A673 (cell line): ENCODE measurements at regions not wholly inside any gene's neighbourhood (a gene's known extent, or its start where the extent isn't known, plus 50 kb on each side); places are given as distances from the start of the nearest gene placed in this dataset.

ENCODE experiments used
- BruUV-seq: library from RNA; stranded (reverse); fragments of 400-500 nt; replicated peaks from 2 replicates; lab custom pipeline; 2021; lab: Mats Ljungman, UMichigan
- CTCF ChIA-PET: fragments of 300-600 bp; sonication (Branson Sonifier 250); formaldehyde crosslinking; loops from one replicate; lab custom pipeline; 2022; ENCODE audit warnings: antibody characterized with exemption; lab: Charles Lee
- POLR2A ChIA-PET: fragments of 300-600 bp; sonication (Branson Sonifier 250); formaldehyde crosslinking; loops from one replicate; lab custom pipeline; 2022; ENCODE audit warnings: antibody characterized with exemption; ENCODE audit not compliant: low non-redundant PET; lab: Charles Lee
- DNase-seq: peaks from one replicate; pipeline ENCODE4 v3.0.0-alpha.2; 2015; ENCODE audit warnings: low spot score
- H3K27ac ChIP-seq: fragments of 200-600 bp; sonication (generic); 2 replicates; pipeline ENCODE4 v1.5.1; 2016; ENCODE audit warnings: mixed run types, low read depth, mild to moderate bottlenecking, mixed read lengths, antibody characterized with exemption, low read length; ENCODE audit not compliant: poor library complexity, severe bottlenecking
- H3K27me3 ChIP-seq: fragments of 200-600 bp; sonication (generic); replicated peaks from 2 replicates; pipeline ENCODE4 v1.6.1; 2017; ENCODE audit warnings: mixed run types, low read depth, mild to moderate bottlenecking, mixed read lengths, antibody characterized with exemption, low read length; ENCODE audit not compliant: insufficient read depth, poor library complexity
- H3K36me3 ChIP-seq: fragments of 200-600 bp; sonication (generic); 2 replicates; pipeline ENCODE4 v1.6.1; 2016; ENCODE audit warnings: mixed run types, mild to moderate bottlenecking, mixed read lengths, antibody characterized with exemption, low read length; ENCODE audit not compliant: insufficient read depth, poor library complexity, severe bottlenecking
- H3K4me1 ChIP-seq: fragments of 200-600 bp; sonication (generic); 2 replicates; pipeline ENCODE4 v1.6.1; 2017; ENCODE audit warnings: mixed run types, mild to moderate bottlenecking, mixed read lengths, antibody characterized with exemption, low read length; ENCODE audit not compliant: insufficient read depth, poor library complexity, severe bottlenecking
- H3K4me3 ChIP-seq: fragments of 200-600 bp; sonication (generic); 2 replicates; pipeline ENCODE4 v1.5.1; 2016; ENCODE audit warnings: low read depth, mixed run types, mild to moderate bottlenecking, mixed read lengths, low read length; ENCODE audit not compliant: poor library complexity, severe bottlenecking
- H3K9me3 ChIP-seq: fragments of 200-600 bp; sonication (generic); 2 replicates; pipeline ENCODE4 v1.6.1; 2016; ENCODE audit warnings: mixed run types, low read depth, mild to moderate bottlenecking, mixed read lengths, antibody characterized with exemption, low read length; ENCODE audit not compliant: poor library complexity, severe bottlenecking
- EZH2 ChIP-seq: fragments of 200-600 bp; sonication (generic); IDR thresholded peaks from 2 replicates; pipeline ENCODE4 v1.6.1; 2017; ENCODE audit warnings: borderline replicate concordance, low read depth, mild to moderate bottlenecking, mixed read lengths, antibody characterized with exemption, low read length; ENCODE audit not compliant: poor library complexity, severe bottlenecking
- intact Hi-C: fragments of 100-400 bp; cut with micrococcal nuclease; formaldehyde crosslinking; loops from one replicate; pipeline ENCODE4 v1.10.0; 2022; ENCODE audit not compliant: unreplicated experiment
- TF ChIP-seq, protein P1 (sequence below): fragments of 300-800, 200-600 bp; sonication (generic); conservative IDR thresholded peaks from 2 replicates; pipeline ENCODE4 v1.5.1; 2017; ENCODE audit warnings: low read depth, mild to moderate bottlenecking, antibody characterized with exemption, low read length, moderate library complexity, mixed read lengths

DNA sequence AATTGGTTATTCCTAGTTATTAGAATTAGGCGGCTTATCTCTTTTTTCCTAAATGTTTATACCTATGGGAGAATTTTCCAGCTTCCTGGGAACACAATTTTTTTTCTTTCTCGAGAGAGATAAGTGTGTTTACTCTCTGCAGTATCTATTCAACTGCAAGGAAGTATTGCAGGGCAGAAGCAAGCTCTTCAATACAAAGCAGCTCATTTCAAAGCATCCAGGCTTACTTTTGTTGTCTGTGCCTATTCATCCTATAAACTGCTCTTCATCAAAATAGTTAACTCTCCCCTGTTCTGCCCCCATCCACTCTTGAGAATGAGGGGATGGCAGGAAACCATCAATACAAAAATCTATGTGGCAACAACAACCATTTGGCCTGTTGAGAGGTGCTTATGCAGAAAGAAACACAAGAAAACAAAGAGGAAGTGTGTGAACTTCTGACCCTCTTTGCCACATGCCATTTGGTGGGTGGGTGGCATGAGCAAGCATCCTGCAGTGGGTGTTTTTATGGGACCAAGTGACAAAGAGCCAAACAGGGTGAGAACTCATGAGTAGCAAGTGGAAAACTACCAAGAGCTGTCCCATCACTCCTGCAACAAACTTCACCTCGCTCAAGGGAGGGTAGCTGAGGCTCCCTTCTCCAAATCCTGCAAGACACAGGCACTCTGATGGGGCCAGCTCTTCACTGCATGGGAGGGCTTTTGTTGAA, 50.6 kb upstream of the MRPS6 start:
- CTCF ChIA-PET: no interaction called here
- intact Hi-C loops: no loop called here
- Histone ChIP-seq H3K27me3 (no peaks in the 10 kb centered on the region), H3K27ac (no peak overlapping the region), H3K36me3 (no peaks in the 10 kb centered on the region), H3K4me1 (peaks cover 17% of the 10 kb centered on the region), H3K4me3 (no peak overlapping the region), H3K9me3 (no peaks in the 10 kb centered on the region)
- POLR2A ChIA-PET: interaction anchor here (0.6 kb wide), 1 partner anchor 803 kb away, joined by 3 read pairs; no protein-coding TSS in a partner anchor
- peak; percentile 58 for DNase-seq
- TF ChIP-seq EZH2: no peak
- TF ChIP-seq, protein P1, sequence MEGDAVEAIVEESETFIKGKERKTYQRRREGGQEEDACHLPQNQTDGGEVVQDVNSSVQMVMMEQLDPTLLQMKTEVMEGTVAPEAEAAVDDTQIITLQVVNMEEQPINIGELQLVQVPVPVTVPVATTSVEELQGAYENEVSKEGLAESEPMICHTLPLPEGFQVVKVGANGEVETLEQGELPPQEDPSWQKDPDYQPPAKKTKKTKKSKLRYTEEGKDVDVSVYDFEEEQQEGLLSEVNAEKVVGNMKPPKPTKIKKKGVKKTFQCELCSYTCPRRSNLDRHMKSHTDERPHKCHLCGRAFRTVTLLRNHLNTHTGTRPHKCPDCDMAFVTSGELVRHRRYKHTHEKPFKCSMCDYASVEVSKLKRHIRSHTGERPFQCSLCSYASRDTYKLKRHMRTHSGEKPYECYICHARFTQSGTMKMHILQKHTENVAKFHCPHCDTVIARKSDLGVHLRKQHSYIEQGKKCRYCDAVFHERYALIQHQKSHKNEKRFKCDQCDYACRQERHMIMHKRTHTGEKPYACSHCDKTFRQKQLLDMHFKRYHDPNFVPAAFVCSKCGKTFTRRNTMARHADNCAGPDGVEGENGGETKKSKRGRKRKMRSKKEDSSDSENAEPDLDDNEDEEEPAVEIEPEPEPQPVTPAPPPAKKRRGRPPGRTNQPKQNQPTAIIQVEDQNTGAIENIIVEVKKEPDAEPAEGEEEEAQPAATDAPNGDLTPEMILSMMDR: no peak
- BruUV-seq: no TSS peak

DNA sequence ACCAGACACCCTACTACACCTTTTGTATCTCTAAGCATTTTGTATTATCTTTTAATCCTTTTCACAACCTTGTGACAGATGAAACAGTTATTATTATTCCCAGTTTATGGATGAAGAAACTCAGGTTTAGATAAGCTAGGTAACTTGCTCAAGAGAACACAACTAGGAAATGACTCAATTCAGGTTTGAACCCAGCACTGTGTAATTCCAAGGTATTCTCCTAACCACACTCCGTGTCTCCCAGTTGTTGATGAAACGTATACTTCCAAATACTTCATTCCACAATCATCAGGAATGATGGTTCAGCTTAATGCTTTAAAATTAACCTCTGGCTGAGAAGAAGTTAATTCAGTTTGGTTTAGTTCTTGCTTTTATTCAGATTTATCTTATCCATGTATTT, 51.7 kb upstream of the MRPS6 start:
- CTCF ChIA-PET: no interaction called here
- POLR2A ChIA-PET: no interaction called here
- Histone ChIP-seq H3K9me3 (no peaks in the 10 kb centered on the region), H3K27ac (no peak overlapping the region), H3K36me3 (no peaks in the 10 kb centered on the region), H3K4me3 (no peak overlapping the region), H3K4me1 (peaks cover 17% of the 10 kb centered on the region), H3K27me3 (no peaks in the 10 kb centered on the region)
- no TSS peak for BruUV-seq
- no peak for TF ChIP-seq EZH2
- TF ChIP-seq, protein P1: no peak
- no peak for DNase-seq
- intact Hi-C loops: no loop called here

DNA sequence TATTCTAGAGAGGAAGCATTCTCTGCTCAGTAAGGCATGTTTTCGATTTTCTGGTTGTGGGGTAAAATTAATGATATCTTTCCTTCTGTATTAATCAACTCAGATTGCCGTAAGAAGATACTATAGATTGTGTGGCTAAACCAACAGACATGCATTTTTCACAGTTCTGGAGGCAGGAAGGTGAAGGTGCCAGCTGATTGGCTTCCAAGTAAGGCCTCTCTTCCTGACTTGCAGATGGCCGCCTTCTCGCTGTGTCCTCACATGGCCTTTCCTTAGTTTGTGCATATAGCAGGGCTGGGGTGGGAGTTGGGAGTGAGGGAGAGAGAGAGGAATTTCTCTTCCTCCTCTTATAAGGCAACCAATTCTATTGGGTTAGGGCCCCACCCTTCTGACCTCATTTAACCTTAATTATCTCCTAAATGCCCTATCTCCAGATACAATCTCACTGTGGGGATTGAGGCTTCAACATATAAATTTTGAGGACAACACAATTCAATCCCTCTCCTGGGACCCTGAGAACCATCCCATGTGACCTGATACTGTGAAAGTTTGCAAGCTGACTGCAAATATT, 52.3 kb upstream of the MRPS6 start:
- H3K4me3 ChIP-seq: no peak overlapping the region
- H3K27me3 ChIP-seq: no peaks in the 10 kb centered on the region
- no peaks in the 10 kb centered on the region for H3K36me3 ChIP-seq
- TF ChIP-seq, protein P1: no peak
- no peak for TF ChIP-seq EZH2
- no TSS peak for BruUV-seq
- no peak for DNase-seq
- ChIA-PET CTCF (no interaction called here), POLR2A (no interaction called here)
- H3K27ac ChIP-seq: no peak overlapping the region
- intact Hi-C loops: no loop called here
- no peaks in the 10 kb centered on the region for H3K9me3 ChIP-seq
- H3K4me1 ChIP-seq: peaks cover 17% of the 10 kb centered on the region
